ENCODE measurements at regions not wholly inside any gene's neighbourhood (a gene's known extent, or its start where the extent isn't known, plus 50 kb on each side); places are given as distances from the start of the nearest gene placed in this dataset.

DNA sequence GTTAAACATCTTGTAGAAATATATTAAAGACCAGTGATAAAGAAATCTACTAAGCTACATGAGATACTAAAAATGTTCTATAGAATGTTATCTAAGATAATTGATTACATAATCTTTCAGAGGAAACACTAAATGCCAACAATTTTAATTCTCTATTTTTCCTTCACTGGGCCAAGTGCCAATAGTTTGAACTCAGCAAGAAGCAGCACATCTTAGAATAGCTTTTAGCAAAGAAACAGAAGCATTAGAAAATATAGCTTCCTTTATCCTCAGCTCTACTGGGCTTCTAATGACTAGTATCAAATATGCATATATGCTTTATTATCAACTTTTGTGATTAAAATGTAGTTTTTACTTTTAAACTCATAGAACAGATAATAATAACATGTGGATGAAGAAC lies 461.4 kb upstream of the USP15 start (continued):
- TF ChIP-seq, protein P1, sequence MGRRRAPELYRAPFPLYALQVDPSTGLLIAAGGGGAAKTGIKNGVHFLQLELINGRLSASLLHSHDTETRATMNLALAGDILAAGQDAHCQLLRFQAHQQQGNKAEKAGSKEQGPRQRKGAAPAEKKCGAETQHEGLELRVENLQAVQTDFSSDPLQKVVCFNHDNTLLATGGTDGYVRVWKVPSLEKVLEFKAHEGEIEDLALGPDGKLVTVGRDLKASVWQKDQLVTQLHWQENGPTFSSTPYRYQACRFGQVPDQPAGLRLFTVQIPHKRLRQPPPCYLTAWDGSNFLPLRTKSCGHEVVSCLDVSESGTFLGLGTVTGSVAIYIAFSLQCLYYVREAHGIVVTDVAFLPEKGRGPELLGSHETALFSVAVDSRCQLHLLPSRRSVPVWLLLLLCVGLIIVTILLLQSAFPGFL (CRISPR knock-in tag; IDR thresholded peaks at IDR 0.05) = no peak
- TF ChIP-seq HDAC1 (IDR thresholded peaks at IDR 0.05) = no peak
- no peak for TF ChIP-seq ZNF274 (IDR thresholded peaks at IDR 0.05; ENCODE audit: borderline replicate concordance, low read depth, low read length)
- TF ChIP-seq MED1 (CRISPR knock-in tag; IDR thresholded peaks at IDR 0.05; ENCODE audit: borderline replicate concordance) = no peak
- no peak for TF ChIP-seq EWSR1 (IDR thresholded peaks at IDR 0.05; ENCODE audit: borderline replicate concordance, low read depth, partially characterized antibody)
- no peak for TF ChIP-seq BRCA1 (IDR thresholded peaks at IDR 0.05)
- TF ChIP-seq BRCA1 (CRISPR knock-in tag; IDR thresholded peaks at IDR 0.05) = no peak
- TF ChIP-seq ZNF282 (CRISPR knock-in tag; IDR thresholded peaks at IDR 0.05) = no peak
- no peak for TF ChIP-seq ZNF347 (CRISPR knock-in tag; IDR thresholded peaks at IDR 0.05; ENCODE audit: low read depth)
- no peak for TF ChIP-seq NFIX (CRISPR knock-in tag; IDR thresholded peaks at IDR 0.05; ENCODE audit: low read depth)
- TF ChIP-seq ELF1 (tag; IDR thresholded peaks at IDR 0.05) = no peak

DNA sequence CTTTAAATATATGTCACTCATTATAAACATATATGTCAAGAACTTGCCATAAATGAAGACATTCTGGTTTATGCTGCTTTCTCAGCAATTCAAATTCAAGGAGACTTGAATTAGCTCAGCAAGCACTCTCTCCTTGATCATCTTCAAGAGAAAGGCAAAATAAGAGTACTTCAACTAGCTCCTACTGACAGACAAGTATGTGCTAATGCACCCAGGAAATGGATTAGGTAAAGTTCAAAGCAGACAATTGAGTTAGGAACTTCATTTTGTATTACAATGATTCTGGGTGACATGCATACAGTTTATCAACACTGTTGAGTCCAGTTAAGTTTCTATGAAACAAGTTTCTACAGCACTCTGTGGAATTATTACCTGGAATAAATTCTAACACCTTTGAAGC lies 455.9 kb upstream of the USP15 start:
- no peaks in the 10 kb centered on the region for H3K79me2 ChIP-seq (ENCODE audit: control insufficient read depth, insufficient read depth, low read length)
- intact Hi-C loops (cut with micrococcal nuclease) = no loop called here
- 0 out of 2 replicates have a peak, but pooled peaks cover 1% of the 10 kb centered on the region for H3K9me3 ChIP-seq (replicated peaks; ENCODE audit: control insufficient read depth, insufficient read depth, low read depth, low read length)
- in situ Hi-C loops (cut with MboI) = no loop called here
- no peaks in the 10 kb centered on the region for H3K36me3 ChIP-seq (ENCODE audit: control insufficient read depth, insufficient read depth, low read length)
- FAIRE-seq (no peak), ATAC-seq (no peak), DNase-seq (ENCODE audit: extremely low read depth in 1 of 4, low spot score in 3 of 4) (no peak)
- no peak overlapping the region for H3K27ac ChIP-seq (ENCODE audit: extremely low read depth, low read depth, low read length)
- no peak overlapping the region for H2AFZ ChIP-seq (ENCODE audit: low read depth, low read length)
- H3K4me1 ChIP-seq (replicated peaks in 1 of 2; ENCODE audit: control insufficient read depth in 2 of 2, insufficient read depth in 2 of 2, low read length in 2 of 2) = no peaks in the 10 kb centered on the region
- H3K9me1 ChIP-seq (ENCODE audit: control insufficient read depth, insufficient read depth, low read length) = no peaks in the 10 kb centered on the region
- no peaks in the 10 kb centered on the region for H4K20me1 ChIP-seq (replicated peaks; ENCODE audit: control insufficient read depth, insufficient read depth, low read length)
- no peak overlapping the region for H3K4me3 ChIP-seq
- ChIA-PET CTCF (ENCODE audit: low intra/inter-chr PET ratio) (no interaction called here), POLR2A (no interaction called here)
- BruUV-seq (replicated peaks) = no TSS peak
- no peak overlapping the region for H3K9ac ChIP-seq (ENCODE audit: insufficient read depth in 1 of 2, low read depth in 2 of 2, low read length in 2 of 2)
- no peak overlapping the region for H3K4me2 ChIP-seq (ENCODE audit: insufficient read depth, low read length)
- H3K27me3 ChIP-seq (ENCODE audit: control insufficient read depth in 2 of 2, insufficient read depth in 2 of 2, low read length in 2 of 2) = no peaks in the 10 kb centered on the region
- no peak for TF ChIP-seq CCAR2 (IDR thresholded peaks at IDR 0.05; ENCODE audit: low read depth, low read length)
- no peak for TF ChIP-seq DACH1 (IDR thresholded peaks at IDR 0.05; ENCODE audit: partially characterized antibody)
- TF ChIP-seq, protein P2, sequence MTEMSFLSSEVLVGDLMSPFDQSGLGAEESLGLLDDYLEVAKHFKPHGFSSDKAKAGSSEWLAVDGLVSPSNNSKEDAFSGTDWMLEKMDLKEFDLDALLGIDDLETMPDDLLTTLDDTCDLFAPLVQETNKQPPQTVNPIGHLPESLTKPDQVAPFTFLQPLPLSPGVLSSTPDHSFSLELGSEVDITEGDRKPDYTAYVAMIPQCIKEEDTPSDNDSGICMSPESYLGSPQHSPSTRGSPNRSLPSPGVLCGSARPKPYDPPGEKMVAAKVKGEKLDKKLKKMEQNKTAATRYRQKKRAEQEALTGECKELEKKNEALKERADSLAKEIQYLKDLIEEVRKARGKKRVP (CRISPR knock-in tag; IDR thresholded peaks at IDR 0.05) = no peak
- TF ChIP-seq THRAP3 (IDR thresholded peaks at IDR 0.05; ENCODE audit: borderline replicate concordance) = no peak
- TF ChIP-seq, protein P3, sequence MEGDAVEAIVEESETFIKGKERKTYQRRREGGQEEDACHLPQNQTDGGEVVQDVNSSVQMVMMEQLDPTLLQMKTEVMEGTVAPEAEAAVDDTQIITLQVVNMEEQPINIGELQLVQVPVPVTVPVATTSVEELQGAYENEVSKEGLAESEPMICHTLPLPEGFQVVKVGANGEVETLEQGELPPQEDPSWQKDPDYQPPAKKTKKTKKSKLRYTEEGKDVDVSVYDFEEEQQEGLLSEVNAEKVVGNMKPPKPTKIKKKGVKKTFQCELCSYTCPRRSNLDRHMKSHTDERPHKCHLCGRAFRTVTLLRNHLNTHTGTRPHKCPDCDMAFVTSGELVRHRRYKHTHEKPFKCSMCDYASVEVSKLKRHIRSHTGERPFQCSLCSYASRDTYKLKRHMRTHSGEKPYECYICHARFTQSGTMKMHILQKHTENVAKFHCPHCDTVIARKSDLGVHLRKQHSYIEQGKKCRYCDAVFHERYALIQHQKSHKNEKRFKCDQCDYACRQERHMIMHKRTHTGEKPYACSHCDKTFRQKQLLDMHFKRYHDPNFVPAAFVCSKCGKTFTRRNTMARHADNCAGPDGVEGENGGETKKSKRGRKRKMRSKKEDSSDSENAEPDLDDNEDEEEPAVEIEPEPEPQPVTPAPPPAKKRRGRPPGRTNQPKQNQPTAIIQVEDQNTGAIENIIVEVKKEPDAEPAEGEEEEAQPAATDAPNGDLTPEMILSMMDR (IDR thresholded peaks at IDR 0.05 in 2 of 3, conservative IDR thresholded peaks at IDR 0.05 in 1 of 3; ENCODE audit: insufficient read depth in 2 of 3, low read depth in 1 of 3, low read length in 3 of 3) = no peak
- no peak for TF ChIP-seq HNRNPL (IDR thresholded peaks at IDR 0.05; ENCODE audit: low read depth, low read length)
- no peak for TF ChIP-seq SPI1 (IDR thresholded peaks at IDR 0.05; ENCODE audit: borderline replicate concordance, low read depth, low read length)
- no peak for TF ChIP-seq TCF7L2 (IDR thresholded peaks at IDR 0.05; ENCODE audit: low read depth, low read length)
- no peak for TF ChIP-seq RBM14 (IDR thresholded peaks at IDR 0.05; ENCODE audit: borderline replicate concordance, insufficient read depth, low read depth, low read length)
- TF ChIP-seq SMARCB1 (IDR thresholded peaks at IDR 0.05; ENCODE audit: insufficient read length, low read depth) = no peak
- no peak for TF ChIP-seq U2AF2 (optimal IDR thresholded peaks at IDR 0.05; ENCODE audit: low read depth, low read length)

All from K562 (cell line).